Endodermal cell (in vitro differentiated cells): ENCODE measurements at regions not wholly inside any gene's neighbourhood (a gene's known extent, or its start where the extent isn't known, plus 50 kb on each side); places are given as distances from the start of the nearest gene placed in this dataset.

Source experiments
- DNase-seq: peaks from one replicate; pipeline ENCODE4 v3.0.0-alpha.2; 2017
- H3K27ac ChIP-seq: 2 replicates; pipeline ENCODE4 v1.5.1; 2013; ENCODE audit warnings: mild to moderate bottlenecking, low read depth, low read length, moderate library complexity
- H3K27me3 ChIP-seq: 2 replicates; pipeline ENCODE4 v1.6.1; 2013; ENCODE audit warnings: mild to moderate bottlenecking, low read length, moderate library complexity; ENCODE audit not compliant: insufficient read depth, control insufficient read depth, poor library complexity, severe bottlenecking
- H3K36me3 ChIP-seq: 2 replicates; pipeline ENCODE4 v1.7.0; 2013; ENCODE audit warnings: mild to moderate bottlenecking, low read length, moderate library complexity; ENCODE audit not compliant: control insufficient read depth, insufficient read depth
- H3K4me1 ChIP-seq: one replicate; pipeline ENCODE4 v1.7.0; 2013; ENCODE audit warnings: low read length; ENCODE audit not compliant: control insufficient read depth, insufficient read depth
- H3K4me3 ChIP-seq: 2 replicates; pipeline ENCODE4 v1.5.1; 2013; ENCODE audit warnings: mild to moderate bottlenecking, low read length, moderate library complexity
- H3K9ac ChIP-seq: 2 replicates; pipeline ENCODE4 v1.6.1; 2013; ENCODE audit warnings: mild to moderate bottlenecking, low read length, moderate library complexity; ENCODE audit not compliant: poor library complexity, severe bottlenecking; ENCODE audit errors: extremely low read depth
- H3K9me3 ChIP-seq: 2 replicates; pipeline ENCODE4 v1.6.1; 2013; ENCODE audit warnings: mild to moderate bottlenecking, low read length, moderate library complexity; ENCODE audit not compliant: control insufficient read depth
- H3K27ac Mint-ChIP-seq: 2 replicates; pipeline ENCODE4 v1.8.0; 2020; ENCODE audit warnings: mixed read lengths
- H3K27me3 Mint-ChIP-seq: 2 replicates; pipeline ENCODE4 v1.8.0; 2021; ENCODE audit warnings: mild to moderate bottlenecking, mixed read lengths; ENCODE audit not compliant: insufficient read depth
- H3K36me3 Mint-ChIP-seq: 2 replicates; pipeline ENCODE4 v1.8.0; 2020; ENCODE audit warnings: low read depth, mixed read lengths
- H3K4me1 Mint-ChIP-seq: 2 replicates; pipeline ENCODE4 v1.8.0; 2020; ENCODE audit warnings: mixed read lengths
- H3K4me3 Mint-ChIP-seq: 2 replicates; pipeline ENCODE4 v1.8.0; 2020; ENCODE audit warnings: mild to moderate bottlenecking, moderate library complexity, mixed read lengths
- H3K9me3 Mint-ChIP-seq: 2 replicates; pipeline ENCODE4 v1.8.0; 2020; ENCODE audit warnings: mild to moderate bottlenecking, mixed read lengths
- WGBS, 2 experiments: methylation state at CpG; one replicate each; pipeline versions ENCODE4 v1.1.5 to v1.1.7; 2013; ENCODE audit warnings: missing lambda C conversion rate in 2 of 2, mixed read lengths in 1 of 2; ENCODE audit not compliant: insufficient coverage in 1 of 2, insufficient read length in 1 of 2; 5-methylcytosine and 5-hydroxymethylcytosine counted together
- TF ChIP-seq, protein P1 (sequence below): fragments of 200-600 bp; sonication (generic); conservative IDR thresholded peaks from 2 replicates; pipeline ENCODE4 v1.5.0; 2021; ENCODE audit warnings: antibody characterized with exemption, mild to moderate bottlenecking

DNA sequence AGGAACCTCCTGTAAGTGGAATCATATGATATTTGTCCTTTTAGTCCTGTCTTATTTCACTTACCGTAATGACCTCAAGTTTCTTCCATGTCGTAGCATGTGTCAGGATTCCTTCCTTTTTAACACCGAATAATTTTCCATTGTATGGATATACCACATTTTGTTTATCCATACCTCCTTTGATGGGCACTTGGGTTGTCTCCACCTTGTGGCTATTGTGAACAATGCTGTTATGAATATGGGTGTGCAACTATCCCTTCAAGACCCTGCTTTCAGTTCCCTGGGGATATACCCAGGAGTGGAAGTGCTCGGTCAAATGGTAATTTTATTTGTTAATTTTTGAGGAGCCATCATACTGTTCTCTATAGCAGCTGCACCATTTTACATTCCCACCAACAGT lies 244.9 kb upstream of the BLID start:
- peaks cover 6% of the 10 kb centered on the region for H3K9me3 ChIP-seq
- Mint-ChIP-seq H3K27me3 (peaks cover 1% of the 10 kb centered on the region), H3K4me3 (no peak overlapping the region), H3K27ac (no peak overlapping the region), H3K4me1 (no peaks in the 10 kb centered on the region), H3K36me3 (no peaks in the 10 kb centered on the region), H3K9me3 (peaks cover 9% of the 10 kb centered on the region)
- no peak for DNase-seq
- WGBS, 2 experiments, result 96 to 100% methylated on average over 3 of the region's 4 CpGs
- H3K27me3 ChIP-seq, result no peaks in the 10 kb centered on the region
- H3K4me3 ChIP-seq, result no peak overlapping the region
- TF ChIP-seq, protein P1, sequence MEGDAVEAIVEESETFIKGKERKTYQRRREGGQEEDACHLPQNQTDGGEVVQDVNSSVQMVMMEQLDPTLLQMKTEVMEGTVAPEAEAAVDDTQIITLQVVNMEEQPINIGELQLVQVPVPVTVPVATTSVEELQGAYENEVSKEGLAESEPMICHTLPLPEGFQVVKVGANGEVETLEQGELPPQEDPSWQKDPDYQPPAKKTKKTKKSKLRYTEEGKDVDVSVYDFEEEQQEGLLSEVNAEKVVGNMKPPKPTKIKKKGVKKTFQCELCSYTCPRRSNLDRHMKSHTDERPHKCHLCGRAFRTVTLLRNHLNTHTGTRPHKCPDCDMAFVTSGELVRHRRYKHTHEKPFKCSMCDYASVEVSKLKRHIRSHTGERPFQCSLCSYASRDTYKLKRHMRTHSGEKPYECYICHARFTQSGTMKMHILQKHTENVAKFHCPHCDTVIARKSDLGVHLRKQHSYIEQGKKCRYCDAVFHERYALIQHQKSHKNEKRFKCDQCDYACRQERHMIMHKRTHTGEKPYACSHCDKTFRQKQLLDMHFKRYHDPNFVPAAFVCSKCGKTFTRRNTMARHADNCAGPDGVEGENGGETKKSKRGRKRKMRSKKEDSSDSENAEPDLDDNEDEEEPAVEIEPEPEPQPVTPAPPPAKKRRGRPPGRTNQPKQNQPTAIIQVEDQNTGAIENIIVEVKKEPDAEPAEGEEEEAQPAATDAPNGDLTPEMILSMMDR, result peak; percentile 28
- no peaks in the 10 kb centered on the region for H3K4me1 ChIP-seq
- no peak overlapping the region for H3K9ac ChIP-seq
- H3K36me3 ChIP-seq, result no peaks in the 10 kb centered on the region
- no peak overlapping the region for H3K27ac ChIP-seq

DNA sequence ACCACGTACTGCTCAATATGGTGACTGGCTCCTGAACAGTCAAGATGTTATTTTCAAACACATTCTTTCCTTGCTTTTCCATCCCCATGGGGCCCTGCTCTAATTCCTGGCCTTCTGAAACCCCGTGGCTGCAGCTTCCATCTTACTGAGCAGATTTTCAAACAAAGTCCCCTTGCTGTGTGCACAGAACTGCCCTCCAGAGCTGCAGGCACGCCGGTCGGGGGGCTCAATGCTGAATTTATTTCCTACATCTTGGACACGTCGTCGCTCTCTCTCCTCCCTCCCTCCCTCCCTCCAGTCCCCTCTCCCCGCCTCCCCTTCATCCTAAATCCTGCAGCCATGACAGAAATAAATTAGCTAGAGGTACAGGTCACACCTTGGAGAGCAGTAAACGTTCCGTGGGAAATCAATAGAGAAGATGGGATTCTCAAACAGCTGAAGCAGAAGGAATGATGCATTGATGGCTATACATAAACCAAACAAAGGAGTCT lies 243.1 kb upstream of the BLID start:
- Histone ChIP-seq H3K27me3 (no peaks in the 10 kb centered on the region), H3K4me3 (no peak overlapping the region), H3K9me3 (peaks cover 10% of the 10 kb centered on the region), H3K4me1 (no peaks in the 10 kb centered on the region), H3K9ac (no peak overlapping the region), H3K36me3 (no peaks in the 10 kb centered on the region), H3K27ac (peak overlapping the region; percentile 91)
- Mint-ChIP-seq H3K4me3 (no peak overlapping the region), H3K36me3 (no peaks in the 10 kb centered on the region), H3K27me3 (no peaks in the 10 kb centered on the region), H3K4me1 (no peaks in the 10 kb centered on the region), H3K27ac (no peak overlapping the region), H3K9me3 (peaks cover 9% of the 10 kb centered on the region)
- TF ChIP-seq, protein P1, result no peak
- no peak for DNase-seq
- 75 to 85% methylated on average over 7 to 11 of the region's 11 CpGs for WGBS, 2 experiments

DNA sequence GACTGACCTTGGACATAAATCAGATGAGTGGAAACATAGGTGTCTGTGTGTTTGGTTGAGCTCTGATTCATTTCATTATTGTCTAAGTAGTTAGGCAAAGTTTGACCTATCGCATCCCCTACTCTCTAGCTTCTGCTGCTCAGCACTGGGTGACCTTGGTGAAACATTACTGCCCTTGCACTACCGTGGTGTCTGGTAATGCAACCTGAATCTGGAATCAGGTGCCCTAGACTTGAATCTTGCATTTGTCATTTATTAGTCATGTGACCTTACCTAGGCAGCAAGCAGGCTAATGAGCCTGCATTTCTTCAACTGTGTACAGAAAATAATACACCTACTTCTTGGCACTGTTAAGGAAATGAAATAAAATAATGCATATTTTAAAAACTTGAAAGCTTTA lies 242.3 kb upstream of the BLID start:
- Histone ChIP-seq H3K9ac (no peak overlapping the region), H3K4me3 (no peak overlapping the region), H3K9me3 (peaks cover 10% of the 10 kb centered on the region), H3K4me1 (no peaks in the 10 kb centered on the region), H3K27me3 (no peaks in the 10 kb centered on the region), H3K27ac (peak overlapping the region; percentile 22), H3K36me3 (no peaks in the 10 kb centered on the region)
- no peaks in the 10 kb centered on the region for H3K36me3 Mint-ChIP-seq
- H3K4me1 Mint-ChIP-seq, result no peaks in the 10 kb centered on the region
- 89 to 100% methylated on average over 2 of the region's 2 CpGs for WGBS, 2 experiments
- TF ChIP-seq, protein P1, result no peak
- DNase-seq, result no peak
- H3K27ac Mint-ChIP-seq, result no peak overlapping the region
- H3K9me3 Mint-ChIP-seq, result peaks cover 9% of the 10 kb centered on the region
- H3K4me3 Mint-ChIP-seq, result no peak overlapping the region
- H3K27me3 Mint-ChIP-seq, result no peaks in the 10 kb centered on the region
